ENCODE measurements at regions not wholly inside any gene's neighbourhood (a gene's known extent, or its start where the extent isn't known, plus 50 kb on each side); places are given as distances from the start of the nearest gene placed in this dataset.

DNA sequence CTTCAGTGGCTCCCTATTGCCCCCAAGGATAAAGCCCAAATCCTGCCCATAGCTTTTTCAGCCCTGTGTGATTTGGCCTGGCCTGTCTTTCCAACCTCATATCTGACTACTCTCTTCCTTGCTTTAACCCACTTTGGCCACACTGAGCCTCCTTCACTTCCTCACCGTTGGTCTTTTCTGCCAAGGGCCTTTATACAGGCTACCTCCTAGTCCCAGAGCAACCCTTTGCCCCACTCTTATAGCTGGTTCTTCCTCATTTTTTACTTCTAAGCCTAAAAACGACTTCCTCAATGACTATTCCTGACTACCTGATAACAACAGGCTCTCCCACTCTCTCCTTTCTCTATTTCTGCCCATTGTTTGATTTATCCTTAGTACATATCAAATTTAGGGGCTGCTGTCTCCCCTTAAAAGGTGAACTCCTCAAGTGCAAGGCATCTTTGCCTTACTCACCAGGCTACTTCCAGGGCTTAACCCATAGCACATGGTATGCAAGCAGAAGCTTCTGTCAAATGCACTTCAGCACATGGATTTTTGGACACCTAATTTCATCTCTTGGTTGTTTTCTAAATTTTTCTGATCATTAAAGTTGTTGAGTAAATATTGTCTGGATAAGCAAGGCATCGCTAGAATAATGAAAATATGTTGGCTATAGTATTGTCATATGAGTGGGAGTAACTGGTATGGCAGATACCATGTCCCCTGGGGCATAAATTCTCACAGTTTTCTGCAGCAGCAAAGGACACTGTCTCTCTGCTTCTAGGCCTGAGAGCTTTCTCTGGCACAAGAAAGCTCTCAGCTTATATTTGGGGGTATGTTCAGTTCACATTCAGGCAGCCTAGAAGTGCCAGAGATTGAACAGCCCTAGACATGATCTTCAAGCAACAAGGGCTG, 201.5 kb upstream of the GPR26 start:
- H3K36me3 ChIP-seq (ENCODE audit: insufficient read depth, low read length): no peaks in the 10 kb centered on the region
- Mint-ChIP-seq H3K9me3 (no peaks in the 10 kb centered on the region), H3K36me3 (ENCODE audit: low read depth) (no peaks in the 10 kb centered on the region), H3K4me1 (ENCODE audit: low read depth) (no peaks in the 10 kb centered on the region), H3K27me3 (peaks cover 9% of the 10 kb centered on the region), H3K27ac (no peak overlapping the region), H3K4me3 (no peak overlapping the region)
- no peak overlapping the region for H3K27ac ChIP-seq (ENCODE audit: low read depth in 1 of 2, low read length in 2 of 2)
- no peaks in the 10 kb centered on the region for H3K4me1 ChIP-seq (ENCODE audit: insufficient read depth, low read length)
- H3K27me3 ChIP-seq (ENCODE audit: control insufficient read depth in 1 of 2, insufficient read depth in 2 of 2, low read length in 2 of 2): no peaks in the 10 kb centered on the region
- H3K9me3 ChIP-seq (ENCODE audit: control insufficient read depth in 1 of 2, insufficient read depth in 1 of 2, low read length in 2 of 2): peaks cover 0 to 7% of the 10 kb centered on the region in 2 experiments
- no peak for ATAC-seq (ENCODE audit: poor library complexity)
- ChIA-PET POLR2A (no interaction called here), CTCF (no interaction called here)
- DNase-seq: no peak
- no peak for TF ChIP-seq CTCF (IDR thresholded peaks at IDR 0.05)
- H3K4me3 ChIP-seq (ENCODE audit: low read length): no peak overlapping the region
- intact Hi-C loops (cut with DNase I, micrococcal nuclease): no loop called here

GRCh38 chr10:123470336-123470921, 195.7 kb upstream of the GPR26 start:
- H3K4me3 ChIP-seq (ENCODE audit: low read length): no peak overlapping the region
- ATAC-seq (ENCODE audit: poor library complexity): no peak
- intact Hi-C loops (cut with DNase I, micrococcal nuclease): no loop called here
- ChIA-PET CTCF (interaction anchor here (1.3 kb wide), 1 partner anchor 47 kb away, joined by 4 read pairs; no protein-coding TSS in a partner anchor), POLR2A (no interaction called here)
- no peak for DNase-seq
- H3K9me3 Mint-ChIP-seq: no peaks in the 10 kb centered on the region
- H3K9me3 ChIP-seq (ENCODE audit: control insufficient read depth in 1 of 2, insufficient read depth in 1 of 2, low read length in 2 of 2): peaks cover 0 to 4% of the 10 kb centered on the region in 2 experiments
- H3K27me3 Mint-ChIP-seq: peaks cover 18% of the 10 kb centered on the region
- no peaks in the 10 kb centered on the region for H3K4me1 ChIP-seq (ENCODE audit: insufficient read depth, low read length)
- no peak overlapping the region for H3K4me3 Mint-ChIP-seq
- no peaks in the 10 kb centered on the region for H3K4me1 Mint-ChIP-seq (ENCODE audit: low read depth)
- no peak overlapping the region for H3K27ac Mint-ChIP-seq
- peaks cover 2 to 8% of the 10 kb centered on the region in 2 experiments for H3K27me3 ChIP-seq (ENCODE audit: control insufficient read depth in 1 of 2, insufficient read depth in 2 of 2, low read length in 2 of 2)
- no peaks in the 10 kb centered on the region for H3K36me3 Mint-ChIP-seq (ENCODE audit: low read depth)
- H3K36me3 ChIP-seq (ENCODE audit: insufficient read depth, low read length): no peaks in the 10 kb centered on the region
- no peak for TF ChIP-seq CTCF (IDR thresholded peaks at IDR 0.05)
- no peak overlapping the region for H3K27ac ChIP-seq (ENCODE audit: low read depth in 1 of 2, low read length in 2 of 2)

DNA sequence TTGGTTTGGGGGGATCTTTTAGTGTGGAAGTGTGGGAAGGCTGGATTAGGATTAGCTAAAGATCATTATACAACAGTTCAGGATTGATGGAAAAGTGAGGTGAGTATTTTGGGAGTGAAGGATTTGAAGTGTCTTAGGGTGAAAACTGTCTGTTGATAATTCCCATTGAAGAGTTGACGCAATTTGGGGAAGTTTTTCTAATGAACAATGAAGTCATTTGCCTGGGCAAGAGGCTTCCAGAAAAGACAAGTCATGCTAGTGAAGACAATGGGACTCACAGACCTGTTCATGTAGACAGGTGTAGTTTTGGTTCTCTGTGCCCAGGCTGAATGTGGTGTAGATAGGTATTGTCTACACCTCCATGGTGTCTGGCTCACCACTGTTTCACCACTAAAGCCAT, 194.3 kb upstream of the GPR26 start:
- Histone ChIP-seq H3K9me3 (ENCODE audit: control insufficient read depth in 1 of 2, insufficient read depth in 1 of 2, low read length in 2 of 2) (peaks cover 0 to 4% of the 10 kb centered on the region in 2 experiments), H3K36me3 (ENCODE audit: insufficient read depth, low read length) (no peaks in the 10 kb centered on the region), H3K4me3 (ENCODE audit: low read length) (no peak overlapping the region), H3K27me3 (ENCODE audit: control insufficient read depth in 1 of 2, insufficient read depth in 2 of 2, low read length in 2 of 2) (peaks cover 2 to 8% of the 10 kb centered on the region in 2 experiments), H3K27ac (ENCODE audit: low read depth in 1 of 2, low read length in 2 of 2) (no peak overlapping the region), H3K4me1 (ENCODE audit: insufficient read depth, low read length) (no peaks in the 10 kb centered on the region)
- H3K36me3 Mint-ChIP-seq (ENCODE audit: low read depth): no peaks in the 10 kb centered on the region
- no peak for ATAC-seq (ENCODE audit: poor library complexity)
- CTCF ChIA-PET: no interaction called here
- no peak overlapping the region for H3K27ac Mint-ChIP-seq
- no peaks in the 10 kb centered on the region for H3K4me1 Mint-ChIP-seq (ENCODE audit: low read depth)
- POLR2A ChIA-PET: no interaction called here
- no peak for DNase-seq
- no peaks in the 10 kb centered on the region for H3K9me3 Mint-ChIP-seq
- peaks cover 24% of the 10 kb centered on the region for H3K27me3 Mint-ChIP-seq
- intact Hi-C loops (cut with DNase I, micrococcal nuclease): no loop called here
- TF ChIP-seq CTCF (IDR thresholded peaks at IDR 0.05): no peak
- H3K4me3 Mint-ChIP-seq: no peak overlapping the region
